Esophagus muscularis mucosa (tissue), 3 donors: ENCODE measurements at regions not wholly inside any gene's neighbourhood (a gene's known extent, or its start where the extent isn't known, plus 50 kb on each side); places are given as distances from the start of the nearest gene placed in this dataset.

Source experiments
- CTCF ChIP-seq, 3 experiments: fragments of 200-600 bp in 2 of 3; fragments of 450-650 bp in 1 of 3; sonication (generic) in 2 of 3; IDR thresholded peaks; one replicate each; pipeline ENCODE4 v1.5.1; 2017 to 2019; ENCODE audit warnings: antibody characterized with exemption in 3 of 3, mild to moderate bottlenecking in 2 of 3, moderate library complexity in 1 of 3
- EP300 ChIP-seq: sonication (generic); formaldehyde crosslinking; IDR thresholded peaks from one replicate; pipeline ENCODE4 v1.6.1; 2017; ENCODE audit warnings: antibody characterized with exemption

DNA sequence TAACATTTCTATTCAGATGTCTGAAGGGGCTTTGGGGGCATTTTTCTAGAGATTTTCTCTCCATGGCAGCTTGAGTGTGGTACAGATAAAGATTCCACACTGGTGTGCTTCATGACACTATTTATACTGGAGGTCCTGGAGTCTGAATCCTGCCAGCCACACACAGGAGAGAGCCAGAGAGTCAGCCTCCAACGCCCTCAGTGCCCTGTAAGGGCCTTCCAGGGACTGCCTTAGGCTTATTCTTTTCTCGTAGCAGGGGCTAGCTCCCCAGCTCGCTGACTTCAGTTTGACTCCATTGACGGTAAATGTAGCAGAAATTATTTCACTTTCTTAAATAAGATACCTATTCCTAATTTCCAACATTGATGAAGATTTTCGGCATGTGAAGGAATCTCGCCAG lies 100.9 kb downstream of the VSTM2A start:
- TF ChIP-seq CTCF (IDR thresholded peaks at IDR 0.05), result no peak
- no peak for TF ChIP-seq EP300
